CD4-positive, alpha-beta T cell (primary cell): ENCODE measurements at regions not wholly inside any gene's neighbourhood (a gene's known extent, or its start where the extent isn't known, plus 50 kb on each side); places are given as distances from the start of the nearest gene placed in this dataset.

Experiments
- ATAC-seq: fragments of 200-7000 bp; cut with Tn5 transposase; one replicate; pipeline ENCODE4 v1.10.0; 2022; ENCODE audit warnings: mild to moderate bottlenecking; ENCODE audit not compliant: poor library complexity
- CTCF ChIA-PET: fragments of 350-600 bp; sonication (Branson Sonifier 250); formaldehyde crosslinking; loops from one replicate; lab custom pipeline; 2021; ENCODE audit warnings: antibody characterized with exemption, inconsistent platforms; lab: Charles Lee
- POLR2A ChIA-PET: fragments of 350-600 bp; sonication (Branson Sonifier 250); formaldehyde crosslinking; loops from one replicate; lab custom pipeline; 2021; ENCODE audit warnings: antibody characterized with exemption, inconsistent platforms; lab: Charles Lee
- DNase-seq, 14 experiments: peaks; one replicate each; pipeline ENCODE4 v3.0.0-alpha.2; 2013 to 2020; ENCODE audit warnings: mixed read lengths in 2 of 14
- H3K27ac ChIP-seq, 2 donors: one replicate each; pipeline versions ENCODE4 v1.5.1 to v1.7.0; 2013; ENCODE audit warnings: low read length in 2 of 2, low read depth in 1 of 2, mild to moderate bottlenecking in 1 of 2
- H3K27me3 ChIP-seq, 2 experiments: 1 replicate in 1 of 2; 2 replicates in 1 of 2; pipeline versions ENCODE4 v1.6.1 to v1.7.0; 2013; ENCODE audit warnings: low read length in 2 of 2, control low read depth in 1 of 2, mild to moderate bottlenecking in 1 of 2, moderate library complexity in 1 of 2; ENCODE audit not compliant: insufficient read depth in 2 of 2, control insufficient read depth in 1 of 2
- H3K36me3 ChIP-seq: one replicate; pipeline ENCODE4 v1.6.1; 2013; ENCODE audit warnings: low read length, control low read depth; ENCODE audit not compliant: insufficient read depth
- H3K4me1 ChIP-seq: one replicate; pipeline ENCODE4 v1.6.1; 2013; ENCODE audit warnings: low read length, control low read depth; ENCODE audit not compliant: insufficient read depth
- H3K4me3 ChIP-seq: one replicate; pipeline ENCODE4 v1.5.1; 2013; ENCODE audit warnings: mild to moderate bottlenecking, low read length, moderate library complexity
- H3K9me3 ChIP-seq, 2 experiments: 1 replicate in 1 of 2; 2 replicates in 1 of 2; pipeline versions ENCODE4 v1.6.1 to v1.7.0; 2013; ENCODE audit warnings: low read length in 2 of 2, mild to moderate bottlenecking in 2 of 2, control low read depth in 1 of 2, moderate library complexity in 1 of 2; ENCODE audit not compliant: control insufficient read depth in 1 of 2, insufficient read depth in 1 of 2
- H3K27ac Mint-ChIP-seq: one replicate; pipeline ENCODE4 v1.8.0; 2020; ENCODE audit warnings: mixed read lengths
- H3K27me3 Mint-ChIP-seq: one replicate; pipeline ENCODE4 v1.8.0; 2021; ENCODE audit warnings: mixed read lengths
- H3K36me3 Mint-ChIP-seq: one replicate; pipeline ENCODE4 v1.8.0; 2021; ENCODE audit warnings: low read depth, mixed read lengths
- H3K4me1 Mint-ChIP-seq: one replicate; pipeline ENCODE4 v1.8.0; 2021; ENCODE audit warnings: low read depth, mixed read lengths
- H3K4me3 Mint-ChIP-seq: one replicate; pipeline ENCODE4 v1.8.0; 2020; ENCODE audit warnings: mild to moderate bottlenecking, mixed read lengths
- H3K9me3 Mint-ChIP-seq: one replicate; pipeline ENCODE4 v1.8.0; 2020; ENCODE audit warnings: mixed read lengths
- intact Hi-C, 2 experiments: fragments of 100-400 bp; cut with DNase I in 1 of 2; cut with micrococcal nuclease in 1 of 2; formaldehyde crosslinking; loops; one replicate each; pipeline versions ENCODE4 v1.15.1 to v1.9.0; 2023 to 2025; cut with DNase I, micrococcal nuclease
- TF ChIP-seq, protein P1 (sequence below): fragments of 200-600 bp; IDR thresholded peaks from one replicate; pipeline ENCODE4 v1.8.0; 2022; ENCODE audit warnings: antibody characterized with exemption, mild to moderate bottlenecking

DNA sequence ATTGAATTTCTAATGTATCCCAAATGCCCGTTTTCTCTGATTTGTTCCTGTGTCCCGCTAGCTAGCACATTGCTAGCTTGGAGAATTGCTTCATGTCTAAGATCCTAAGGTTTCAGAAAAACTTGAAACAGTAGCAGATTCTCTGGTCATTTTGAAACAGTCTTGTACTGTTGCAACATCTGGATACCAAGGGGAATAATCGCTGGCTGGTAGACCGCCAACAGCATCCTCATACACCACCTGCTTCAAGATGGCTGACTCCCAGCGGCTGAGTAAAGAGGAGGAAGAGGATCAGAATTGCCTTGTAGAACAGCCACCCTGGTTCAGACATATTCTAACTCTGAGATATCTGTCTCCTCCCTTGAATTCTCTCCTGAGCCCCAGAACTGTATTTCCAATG is 226.7 kb upstream of the ELAC2 start:
- no peak overlapping the region for H3K4me3 ChIP-seq
- H3K27me3 ChIP-seq, result no peaks in the 10 kb centered on the region
- DNase-seq (no peak), ATAC-seq (no peak)
- peaks cover 4% of the 10 kb centered on the region for H3K9me3 Mint-ChIP-seq
- no peaks in the 10 kb centered on the region for H3K36me3 Mint-ChIP-seq
- no peaks in the 10 kb centered on the region for H3K27me3 Mint-ChIP-seq
- no peak overlapping the region for H3K27ac ChIP-seq
- H3K4me1 Mint-ChIP-seq, result no peaks in the 10 kb centered on the region
- no peak overlapping the region for H3K4me3 Mint-ChIP-seq
- no peaks in the 10 kb centered on the region for H3K36me3 ChIP-seq
- no peaks in the 10 kb centered on the region for H3K4me1 ChIP-seq
- H3K9me3 ChIP-seq, result no peaks in the 10 kb centered on the region
- POLR2A ChIA-PET, result no interaction called here
- TF ChIP-seq, protein P1, sequence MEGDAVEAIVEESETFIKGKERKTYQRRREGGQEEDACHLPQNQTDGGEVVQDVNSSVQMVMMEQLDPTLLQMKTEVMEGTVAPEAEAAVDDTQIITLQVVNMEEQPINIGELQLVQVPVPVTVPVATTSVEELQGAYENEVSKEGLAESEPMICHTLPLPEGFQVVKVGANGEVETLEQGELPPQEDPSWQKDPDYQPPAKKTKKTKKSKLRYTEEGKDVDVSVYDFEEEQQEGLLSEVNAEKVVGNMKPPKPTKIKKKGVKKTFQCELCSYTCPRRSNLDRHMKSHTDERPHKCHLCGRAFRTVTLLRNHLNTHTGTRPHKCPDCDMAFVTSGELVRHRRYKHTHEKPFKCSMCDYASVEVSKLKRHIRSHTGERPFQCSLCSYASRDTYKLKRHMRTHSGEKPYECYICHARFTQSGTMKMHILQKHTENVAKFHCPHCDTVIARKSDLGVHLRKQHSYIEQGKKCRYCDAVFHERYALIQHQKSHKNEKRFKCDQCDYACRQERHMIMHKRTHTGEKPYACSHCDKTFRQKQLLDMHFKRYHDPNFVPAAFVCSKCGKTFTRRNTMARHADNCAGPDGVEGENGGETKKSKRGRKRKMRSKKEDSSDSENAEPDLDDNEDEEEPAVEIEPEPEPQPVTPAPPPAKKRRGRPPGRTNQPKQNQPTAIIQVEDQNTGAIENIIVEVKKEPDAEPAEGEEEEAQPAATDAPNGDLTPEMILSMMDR, result no peak
- intact Hi-C loops, result no loop called here
- H3K27ac Mint-ChIP-seq, result no peak overlapping the region
- CTCF ChIA-PET, result no interaction called here

DNA sequence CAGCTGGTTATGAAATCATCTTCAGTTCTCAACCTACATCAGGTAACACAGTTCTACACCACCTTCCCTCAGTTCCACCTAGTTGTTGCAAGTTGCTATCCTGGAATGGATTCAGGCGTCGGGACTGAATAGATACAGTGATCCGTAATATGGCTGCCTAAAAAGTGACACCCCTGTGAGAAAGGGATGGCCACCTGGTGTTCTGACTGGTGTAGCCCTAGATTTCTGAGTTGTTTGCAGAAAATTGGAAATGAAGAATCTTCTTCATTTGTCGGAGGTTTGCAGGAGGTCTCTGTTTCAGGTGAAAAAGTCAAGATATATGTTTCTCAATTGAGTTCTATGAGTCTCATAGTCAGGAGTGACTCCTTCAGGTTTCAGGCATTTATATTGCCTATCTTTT is 225.8 kb upstream of the ELAC2 start:
- ATAC-seq, result no peak
- H3K27ac ChIP-seq, result no peak overlapping the region
- H3K9me3 ChIP-seq, result no peaks in the 10 kb centered on the region
- Mint-ChIP-seq H3K36me3 (no peaks in the 10 kb centered on the region), H3K4me3 (no peak overlapping the region), H3K9me3 (no peaks in the 10 kb centered on the region), H3K27ac (no peak overlapping the region), H3K4me1 (no peaks in the 10 kb centered on the region), H3K27me3 (no peaks in the 10 kb centered on the region)
- no peaks in the 10 kb centered on the region for H3K36me3 ChIP-seq
- DNase-seq, result no peak
- ChIA-PET POLR2A (no interaction called here), CTCF (no interaction called here)
- TF ChIP-seq, protein P1, result no peak
- no peak overlapping the region for H3K4me3 ChIP-seq
- H3K4me1 ChIP-seq, result no peaks in the 10 kb centered on the region
- no peaks in the 10 kb centered on the region for H3K27me3 ChIP-seq
- intact Hi-C loops, result no loop called here

DNA sequence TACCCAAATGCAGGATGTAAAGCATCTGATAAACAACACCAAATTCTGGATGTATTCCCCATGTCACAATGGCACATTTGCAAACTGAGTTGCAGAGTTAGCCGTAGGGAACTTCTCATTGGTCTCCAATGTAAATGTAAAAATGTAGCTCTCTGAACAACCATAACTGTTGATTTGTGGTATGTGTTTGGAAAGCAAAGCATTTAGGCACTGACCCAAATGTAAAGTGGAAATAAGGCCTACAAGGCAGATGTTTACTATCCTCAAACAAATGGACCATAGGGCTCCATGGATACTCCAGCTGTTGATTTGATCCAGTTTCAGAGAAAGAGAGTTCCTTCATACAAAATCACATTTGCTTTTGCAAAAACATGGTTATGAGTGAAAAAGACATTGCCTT is 223.0 kb upstream of the ELAC2 start:
- ChIA-PET CTCF (no interaction called here), POLR2A (no interaction called here)
- Histone ChIP-seq H3K36me3 (no peaks in the 10 kb centered on the region), H3K27ac (no peak overlapping the region), H3K9me3 (no peaks in the 10 kb centered on the region), H3K4me3 (no peak overlapping the region), H3K27me3 (no peaks in the 10 kb centered on the region), H3K4me1 (no peaks in the 10 kb centered on the region)
- Mint-ChIP-seq H3K4me3 (no peak overlapping the region), H3K27ac (no peak overlapping the region), H3K36me3 (no peaks in the 10 kb centered on the region), H3K9me3 (no peaks in the 10 kb centered on the region), H3K27me3 (no peaks in the 10 kb centered on the region), H3K4me1 (no peaks in the 10 kb centered on the region)
- ATAC-seq, result no peak
- DNase-seq, result no peak
- TF ChIP-seq, protein P1, result no peak
- intact Hi-C loops, result no loop called here
